Activated CD4-positive, alpha-beta T cell treated with anti-CD3 and anti-CD28 coated beads for 4 hours (primary cell): ENCODE measurements at regions not wholly inside any gene's neighbourhood (a gene's known extent, or its start where the extent isn't known, plus 50 kb on each side); places are given as distances from the start of the nearest gene placed in this dataset.
"Not testable (repeated sequence)": the region's sequence is repeated elsewhere in the genome, so short reads cannot be mapped to it uniquely, and the experiment has no call there.

Experiments
- DNase-seq, 2 donors: peaks; one replicate each; pipeline ENCODE4 v3.0.0-alpha.2; 2020

- no peak for DNase-seq
Measured at GRCh38 chr1:208475951-208476845, 232.0 kb upstream of the PLXNA2 start.

- no peak for DNase-seq
Measured at GRCh38 chr1:208476846-208477170, 232.6 kb upstream of the PLXNA2 start.

DNA sequence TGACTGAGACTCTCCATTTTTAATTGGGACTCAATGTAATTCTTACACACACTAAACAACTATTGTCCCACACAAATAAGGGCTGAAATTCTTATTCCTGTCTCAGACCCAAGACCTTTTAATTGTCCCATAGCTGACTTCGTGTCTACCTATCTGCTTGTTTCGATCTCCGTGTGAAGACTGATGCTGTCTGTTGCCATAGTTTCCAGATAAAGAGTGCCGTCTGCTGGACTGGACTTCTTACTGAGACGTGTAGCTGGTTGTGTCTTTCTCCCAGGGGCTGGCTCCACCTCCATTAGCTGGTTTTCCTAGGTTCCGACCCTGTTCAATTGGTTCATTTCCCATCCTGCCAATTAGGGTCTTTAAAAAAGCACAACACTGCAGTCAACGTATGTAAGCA, 235.3 kb upstream of the PLXNA2 start:
- no peak for DNase-seq

GRCh38 chr1:208485512-208485911, 241.3 kb upstream of the PLXNA2 start:
- DNase-seq, result no peak

DNA sequence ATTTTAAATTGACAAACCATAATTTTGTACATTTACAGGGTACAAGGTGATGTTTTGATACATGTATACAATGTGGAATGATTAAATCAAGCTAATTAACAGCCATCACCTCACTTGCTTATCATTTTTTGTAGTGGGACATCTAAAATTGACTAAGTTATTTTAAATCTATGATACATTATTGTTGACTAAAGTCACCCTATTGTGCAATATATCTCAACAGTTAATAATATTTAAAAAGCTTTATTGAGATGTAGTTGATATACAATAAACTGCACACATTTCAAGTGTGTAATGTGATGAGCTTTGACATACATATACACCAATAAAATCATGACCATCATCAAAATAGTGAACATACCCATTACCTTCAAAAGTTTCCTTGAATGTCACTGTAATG, 242.5 kb upstream of the PLXNA2 start:
- no peak for DNase-seq

- not testable (repeated sequence) for DNase-seq
Measured at GRCh38 chr1:208488432-208488831, 244.2 kb upstream of the PLXNA2 start.

DNA sequence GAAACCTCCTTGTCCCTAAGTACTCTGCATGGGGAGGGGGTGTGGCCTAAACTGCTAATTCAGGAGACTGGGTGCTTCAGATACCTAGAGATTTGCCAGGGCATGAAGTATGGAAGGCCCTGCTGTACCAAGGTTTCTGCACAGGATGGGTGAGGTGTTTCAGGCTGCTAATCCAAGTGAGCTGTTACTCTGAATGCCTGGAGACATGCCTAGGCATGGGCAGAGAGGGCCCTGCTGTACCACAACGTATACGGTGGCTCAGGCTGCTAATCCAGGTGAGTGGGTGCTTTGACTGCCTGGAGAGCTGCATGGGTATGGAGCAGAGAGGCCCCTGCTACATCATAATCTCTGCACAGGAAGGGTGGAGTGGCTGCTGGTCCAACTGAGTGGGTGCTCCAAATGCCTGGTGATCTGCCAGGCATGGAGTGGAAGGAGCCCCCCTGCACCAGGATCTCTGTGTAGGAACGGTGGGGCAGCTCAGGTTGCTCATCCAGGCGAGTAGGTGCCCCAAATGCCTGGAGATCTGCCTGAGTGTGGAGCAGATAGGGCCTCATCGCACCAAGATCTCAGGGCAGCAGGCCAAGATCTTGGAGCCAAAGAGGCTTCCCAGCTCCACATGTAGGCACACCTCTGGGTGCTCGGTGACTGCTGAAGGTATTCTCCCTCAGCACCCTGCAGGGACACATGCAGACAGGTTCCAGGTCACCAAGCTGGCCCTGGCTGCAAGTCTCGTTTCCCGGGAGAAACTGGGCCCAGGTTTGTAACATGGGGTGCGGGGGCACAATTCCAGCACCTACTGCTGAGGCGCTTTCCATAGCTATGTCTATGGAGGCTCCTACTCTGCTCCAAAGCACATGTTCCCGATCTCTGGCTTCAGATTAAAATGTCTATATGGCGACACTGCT, 252.5 kb upstream of the PLXNA2 start:
- DNase-seq, result no peak

DNA sequence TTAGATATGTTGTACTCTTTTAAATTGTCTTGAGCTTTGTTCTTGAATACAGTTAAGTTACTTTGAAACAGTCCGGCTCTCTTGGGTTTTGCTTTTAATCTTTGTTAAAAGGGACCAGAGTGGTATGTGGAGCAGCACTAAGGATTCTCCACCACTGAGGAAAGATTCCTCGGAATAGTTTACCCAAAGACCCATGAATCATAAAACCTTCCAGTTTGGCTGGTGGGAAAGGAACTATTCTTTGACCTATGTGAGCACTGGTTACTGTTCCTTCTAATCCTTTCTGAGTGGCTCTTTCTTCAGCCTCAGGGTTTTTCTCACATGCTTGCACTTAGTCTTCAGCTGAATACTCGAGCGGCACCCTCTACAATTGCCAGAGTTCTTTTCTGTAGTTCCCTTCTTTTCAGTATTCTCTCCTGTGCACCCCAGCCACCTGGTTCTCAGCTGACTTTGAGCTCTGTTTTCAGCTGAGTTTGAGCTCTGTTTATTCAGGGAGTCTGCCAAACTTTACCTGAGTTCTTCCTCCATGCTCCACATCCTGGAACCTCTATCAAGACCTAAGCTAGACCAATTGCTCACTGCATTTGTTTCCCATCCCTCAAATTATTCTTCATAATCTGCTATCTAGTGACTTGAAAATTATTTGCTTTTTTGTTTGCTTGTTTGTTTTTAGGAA, 253.8 kb upstream of the PLXNA2 start:
- no peak for DNase-seq

DNA sequence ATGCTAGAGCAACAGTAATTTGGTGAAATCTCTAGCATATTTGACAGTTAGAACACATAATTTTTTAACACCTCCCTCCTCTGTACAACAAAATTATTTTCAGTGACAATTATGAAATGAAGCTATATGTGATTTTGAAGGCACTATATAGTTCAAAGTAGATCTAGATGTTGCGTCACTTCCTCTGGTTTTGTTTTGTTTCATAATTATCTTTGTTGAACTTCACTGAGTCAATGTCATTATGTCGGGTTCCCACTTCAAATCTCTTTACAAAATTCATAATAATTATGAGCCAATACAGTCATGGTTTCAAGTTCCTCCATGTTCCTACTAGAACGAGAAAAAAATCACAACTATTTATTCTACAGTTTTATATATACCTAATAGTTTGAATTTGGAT, 254.8 kb upstream of the PLXNA2 start:
- no peak for DNase-seq

DNA sequence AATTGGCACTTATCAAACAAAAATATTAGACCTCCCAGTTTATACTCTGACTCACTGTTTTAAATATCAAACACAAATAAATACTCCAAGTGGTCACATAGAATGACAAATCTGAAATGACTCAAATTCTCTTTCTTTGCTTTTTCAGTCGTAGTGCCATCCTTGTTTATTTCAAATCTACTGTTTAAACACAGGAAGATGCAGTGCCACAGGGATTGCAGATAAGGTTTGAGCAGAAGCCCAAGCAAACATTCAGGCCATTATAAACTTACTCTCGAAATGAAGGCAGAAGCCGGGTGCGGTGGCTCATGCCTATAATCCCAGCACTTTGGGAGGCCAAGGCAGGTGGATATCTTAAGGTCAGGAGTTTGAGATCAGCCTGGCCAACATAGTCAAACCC, 255.4 kb upstream of the PLXNA2 start:
- DNase-seq, result no peak

DNA sequence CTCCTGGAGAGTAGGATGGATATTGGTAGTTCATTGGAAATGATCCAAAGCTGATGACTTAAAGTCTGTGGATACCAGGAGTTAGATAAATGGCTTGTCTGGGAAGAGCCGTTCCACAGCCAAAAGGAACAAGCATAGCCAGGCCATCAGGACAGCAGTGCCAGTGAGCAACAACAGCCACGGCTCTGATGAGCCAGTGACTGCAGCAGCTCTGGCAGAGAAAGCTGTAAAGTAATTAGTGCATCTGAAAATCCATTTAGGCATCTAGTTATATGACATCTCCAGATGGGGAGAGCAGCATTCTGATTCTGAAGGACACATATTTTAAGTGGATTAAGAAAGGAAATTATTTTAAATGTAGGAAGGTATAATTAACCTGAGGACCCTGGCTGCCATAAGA, 256.2 kb upstream of the PLXNA2 start:
- DNase-seq, result no peak

- no peak for DNase-seq
Measured at GRCh38 chr1:208501542-208501941, 257.4 kb upstream of the PLXNA2 start.

GRCh38 chr1:208503787-208504186, 259.6 kb upstream of the PLXNA2 start:
- DNase-seq, result no peak

GRCh38 chr1:208506812-208507211, 262.6 kb upstream of the PLXNA2 start:
- DNase-seq, result no peak

GRCh38 chr1:208509072-208509471, 264.9 kb upstream of the PLXNA2 start:
- no peak for DNase-seq

DNA sequence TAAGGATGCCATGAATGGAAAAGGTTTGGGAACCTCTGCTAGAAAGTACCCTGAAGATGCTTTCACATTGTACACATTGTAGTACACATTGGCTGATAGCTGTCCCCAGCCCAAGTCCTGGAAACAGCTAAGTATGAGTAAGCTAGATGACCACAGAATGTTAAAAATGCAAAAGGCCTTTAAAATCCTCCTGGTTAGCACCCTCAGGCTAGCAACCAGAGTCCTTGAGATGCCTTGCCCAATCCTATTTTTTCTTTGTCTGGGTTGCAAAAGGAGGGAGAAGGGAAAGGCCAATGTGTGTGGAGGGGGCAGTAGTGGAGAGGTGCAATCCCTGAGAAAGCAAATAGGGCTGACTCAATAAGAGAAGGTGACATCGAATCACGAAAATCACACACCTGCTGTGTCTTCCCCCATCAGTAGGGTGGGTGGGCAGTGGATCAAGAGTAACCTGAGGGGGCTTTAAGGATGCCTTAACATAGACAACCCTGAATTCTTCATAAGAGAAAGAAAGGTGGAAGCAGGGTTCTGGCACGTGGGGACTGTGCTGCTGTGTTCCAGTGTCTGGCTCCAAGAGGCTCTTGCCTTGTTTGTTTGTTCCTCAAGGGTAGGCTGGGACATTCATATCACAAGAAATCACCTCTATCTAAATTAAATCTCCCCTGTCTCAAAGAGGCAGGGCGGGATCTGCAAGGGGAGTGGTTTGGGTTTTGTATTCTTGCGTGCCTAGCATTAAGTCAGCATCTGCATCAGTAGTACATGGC, 266.2 kb upstream of the PLXNA2 start:
- no peak for DNase-seq

- no peak for DNase-seq
Measured at GRCh38 chr1:208511242-208511860, 267.2 kb upstream of the PLXNA2 start.

GRCh38 chr1:208513799-208514198, 269.6 kb upstream of the PLXNA2 start:
- no peak for DNase-seq

GRCh38 chr1:208515129-208515528, 270.9 kb upstream of the PLXNA2 start:
- DNase-seq, result no peak

- DNase-seq, result no peak
Measured at GRCh38 chr1:208516780-208517179, 272.6 kb upstream of the PLXNA2 start.

- no peak for DNase-seq
Measured at GRCh38 chr1:208520438-208521099, 276.4 kb upstream of the PLXNA2 start.

GRCh38 chr1:208521534-208521933, 277.4 kb upstream of the PLXNA2 start:
- no peak for DNase-seq
